Lung (tissue), 11 donors: ENCODE measurements at regions not wholly inside any gene's neighbourhood (a gene's known extent, or its start where the extent isn't known, plus 50 kb on each side); places are given as distances from the start of the nearest gene placed in this dataset.
A peak's percentile ranks its signal among the peaks of the same experiment; 100 is the strongest.

ENCODE experiments used
- ATAC-seq: fragments of 200-7000 bp; cut with Tn5 transposase; one replicate; pipeline ENCODE4 v1.9.1; 2020; ENCODE audit warnings: moderate number of reproducible peaks; ENCODE audit not compliant: insufficient read depth, low FRiP score
- DNase-seq, 3 donors: peaks; one replicate each; pipeline ENCODE4 v3.0.0-alpha.2; 2013 to 2017
- H3K27ac ChIP-seq, 2 donors: one replicate each; pipeline ENCODE4 v1.5.1; 2013; ENCODE audit warnings: mild to moderate bottlenecking in 2 of 2, moderate library complexity in 2 of 2, control low read depth in 1 of 2, inconsistent platforms in 1 of 2, low read depth in 1 of 2, low read length in 1 of 2
- H3K27me3 ChIP-seq, 3 donors: one replicate each; pipeline ENCODE4 v1.5.1; 2013; ENCODE audit warnings: low read length in 2 of 3; ENCODE audit not compliant: control insufficient read depth in 3 of 3, insufficient read depth in 3 of 3
- H3K36me3 ChIP-seq, 4 donors: one replicate each; pipeline ENCODE4 v1.5.1; 2013; ENCODE audit warnings: low read length in 4 of 4, mild to moderate bottlenecking in 1 of 4, moderate library complexity in 1 of 4; ENCODE audit not compliant: control insufficient read depth in 4 of 4, insufficient read depth in 4 of 4
- H3K4me1 ChIP-seq, 5 donors: one replicate each; pipeline ENCODE4 v1.5.1; 2013; ENCODE audit warnings: low read length in 5 of 5, mild to moderate bottlenecking in 2 of 5, moderate library complexity in 1 of 5; ENCODE audit not compliant: control insufficient read depth in 5 of 5, insufficient read depth in 5 of 5
- H3K4me3 ChIP-seq: one replicate; pipeline ENCODE4 v1.5.1; 2013; ENCODE audit warnings: mild to moderate bottlenecking, control low read depth, moderate library complexity
- H3K9ac ChIP-seq, 2 donors: one replicate each; pipeline ENCODE4 v1.5.1; 2013; ENCODE audit warnings: low read length in 2 of 2, control low read depth in 1 of 2; ENCODE audit not compliant: insufficient read depth in 1 of 2
- H3K9me3 ChIP-seq, 4 donors: one replicate each; pipeline ENCODE4 v1.5.1; 2013; ENCODE audit warnings: low read length in 3 of 4, mild to moderate bottlenecking in 1 of 4, moderate library complexity in 1 of 4; ENCODE audit not compliant: control insufficient read depth in 4 of 4, insufficient read depth in 3 of 4
- CTCF ChIP-seq: IDR thresholded peaks from 2 replicates; pipeline ENCODE4 v1.5.1; 2012; ENCODE audit warnings: mild to moderate bottlenecking; ENCODE audit errors: control extremely low read depth, extremely low read depth
- WGBS, 2 donors: extraction: QIAGEN DNeasy Blood & Tissue Kit; methylation state at CpG; one replicate each; pipeline ENCODE4 v1.1.7; 2013; 5-methylcytosine and 5-hydroxymethylcytosine counted together
- donor health status: control.
- donor health status: control.
- donor health status: Bipolar disorder and iron deficiency.
- donor health status: healthy.
- donor health status: DM: yes; HTN: yes; CAD: no.

DNA sequence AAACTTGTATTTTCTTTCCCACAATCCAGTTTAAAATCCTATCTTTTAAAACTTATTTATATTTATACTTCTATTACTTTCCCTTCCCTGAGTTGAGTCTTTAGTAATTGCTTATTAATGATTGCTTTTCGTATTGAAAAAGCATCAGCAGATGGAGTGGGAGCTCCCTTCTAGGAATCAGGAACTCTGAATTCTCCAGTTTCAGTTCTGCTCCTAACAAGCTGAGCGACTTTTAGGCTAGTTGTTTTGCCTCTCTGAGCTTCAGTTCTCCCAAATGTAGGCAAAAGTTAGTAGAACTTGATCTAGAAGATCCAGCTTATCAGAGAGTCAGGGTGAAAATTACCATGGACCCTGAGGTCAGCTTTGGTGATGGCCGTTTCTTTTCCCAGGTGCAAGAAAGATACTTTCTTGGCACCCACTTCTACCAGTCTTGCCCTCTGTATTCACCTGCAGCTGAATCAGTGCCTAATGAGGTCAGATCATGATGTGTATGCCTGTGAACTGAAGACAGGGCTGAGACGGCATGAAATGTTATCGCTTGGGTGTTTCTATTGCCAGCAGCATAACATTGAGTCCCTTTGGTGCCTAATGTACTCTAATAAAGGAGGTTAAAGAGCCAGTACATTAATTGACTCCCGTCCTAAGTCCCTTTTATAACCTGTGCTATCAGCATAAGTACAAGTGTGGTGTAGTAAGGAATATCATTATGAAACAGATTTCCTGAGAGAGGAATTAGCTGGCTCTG is 194.5 kb upstream of the TBC1D5 start:
- H3K9me3 ChIP-seq = peaks cover 0 to 1% (median 0%) of the 10 kb centered on the region in 4 donors
- ATAC-seq (no peak), DNase-seq (no peak)
- no peaks in the 10 kb centered on the region for H3K4me1 ChIP-seq
- 74 to 81% methylated on average over 6 of the region's 6 CpGs for WGBS, 2 donors
- no peak overlapping the region for H3K27ac ChIP-seq
- no peaks in the 10 kb centered on the region for H3K36me3 ChIP-seq
- no peak overlapping the region for H3K4me3 ChIP-seq
- no peaks in the 10 kb centered on the region for H3K27me3 ChIP-seq
- H3K9ac ChIP-seq = no peak overlapping the region
- TF ChIP-seq CTCF = no peak

GRCh38 chr3:17935222-17935621 is 192.8 kb upstream of the TBC1D5 start:
- no peak overlapping the region for H3K27ac ChIP-seq
- H3K27me3 ChIP-seq = no peaks in the 10 kb centered on the region
- 28 to 57% methylated on average over 4 of the region's 4 CpGs for WGBS, 2 donors
- DNase-seq (peak; percentile 44 to 76 (median 69)), ATAC-seq (no peak)
- no peak overlapping the region for H3K9ac ChIP-seq
- no peak for TF ChIP-seq CTCF
- no peaks in the 10 kb centered on the region for H3K4me1 ChIP-seq
- H3K4me3 ChIP-seq = no peak overlapping the region
- H3K9me3 ChIP-seq = peaks cover 0 to 1% (median 0%) of the 10 kb centered on the region in 4 donors
- H3K36me3 ChIP-seq = no peaks in the 10 kb centered on the region

- ATAC-seq = no peak
- 49 to 72% methylated on average over 2 of the region's 2 CpGs for WGBS, 2 donors
- Histone ChIP-seq H3K27me3 (no peaks in the 10 kb centered on the region), H3K9me3 (no peaks in the 10 kb centered on the region), H3K27ac (no peak overlapping the region), H3K36me3 (no peaks in the 10 kb centered on the region), H3K4me3 (no peak overlapping the region), H3K4me1 (no peaks in the 10 kb centered on the region), H3K9ac (no peak overlapping the region)
- no peak for TF ChIP-seq CTCF
- DNase-seq = no peak
Measured at GRCh38 chr3:17932136-17932771, 189.8 kb upstream of the TBC1D5 start.
